Activated CD4-positive, alpha-beta T cell treated with anti-CD3 and anti-CD28 coated beads, Interleukin-2, amount 50 U/mL, for 1 hour (primary cell): ENCODE measurements at regions not wholly inside any gene's neighbourhood (a gene's known extent, or its start where the extent isn't known, plus 50 kb on each side); places are given as distances from the start of the nearest gene placed in this dataset.

Experiments
- DNase-seq: peaks from one replicate; pipeline ENCODE4 v3.0.0-alpha.2; 2020

DNA sequence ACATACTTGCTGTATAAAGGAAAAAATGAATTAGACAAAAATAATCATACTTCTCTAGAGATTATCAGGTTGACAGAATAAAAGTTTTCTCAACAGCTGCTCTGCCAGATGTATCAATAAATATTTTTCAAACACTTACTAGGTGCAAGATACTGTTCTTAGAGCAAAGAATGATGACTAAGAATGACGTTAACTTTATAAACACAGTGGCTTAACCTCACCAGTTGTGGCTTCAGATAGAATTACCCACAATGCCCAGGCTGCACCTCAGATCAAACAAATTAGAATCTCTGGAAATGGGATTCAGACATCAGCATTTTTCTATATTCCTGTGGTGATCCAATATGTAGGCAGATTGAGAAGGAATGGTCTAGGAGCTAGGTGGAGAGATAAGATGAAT is 422.4 kb upstream of the ATP11B start:
- no peak for DNase-seq

DNA sequence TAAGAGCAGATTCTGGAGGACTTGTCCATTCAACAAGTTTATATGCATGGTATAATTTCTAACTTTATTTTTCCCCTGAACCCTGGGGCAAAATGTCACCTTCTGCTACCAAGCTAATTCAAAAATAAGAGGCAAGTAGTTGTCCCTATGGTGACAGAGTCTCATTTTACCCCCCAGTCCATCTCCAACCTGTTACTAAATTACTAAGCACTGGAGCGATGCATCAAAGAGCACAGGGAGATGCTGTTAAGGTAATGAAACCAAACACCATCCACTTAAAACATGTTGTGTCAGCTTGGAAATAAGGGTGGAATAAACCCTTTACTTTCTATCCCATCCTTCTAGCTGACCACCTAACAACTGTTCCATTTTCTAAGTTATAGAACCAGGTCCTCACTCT is 417.4 kb upstream of the ATP11B start:
- no peak for DNase-seq

DNA sequence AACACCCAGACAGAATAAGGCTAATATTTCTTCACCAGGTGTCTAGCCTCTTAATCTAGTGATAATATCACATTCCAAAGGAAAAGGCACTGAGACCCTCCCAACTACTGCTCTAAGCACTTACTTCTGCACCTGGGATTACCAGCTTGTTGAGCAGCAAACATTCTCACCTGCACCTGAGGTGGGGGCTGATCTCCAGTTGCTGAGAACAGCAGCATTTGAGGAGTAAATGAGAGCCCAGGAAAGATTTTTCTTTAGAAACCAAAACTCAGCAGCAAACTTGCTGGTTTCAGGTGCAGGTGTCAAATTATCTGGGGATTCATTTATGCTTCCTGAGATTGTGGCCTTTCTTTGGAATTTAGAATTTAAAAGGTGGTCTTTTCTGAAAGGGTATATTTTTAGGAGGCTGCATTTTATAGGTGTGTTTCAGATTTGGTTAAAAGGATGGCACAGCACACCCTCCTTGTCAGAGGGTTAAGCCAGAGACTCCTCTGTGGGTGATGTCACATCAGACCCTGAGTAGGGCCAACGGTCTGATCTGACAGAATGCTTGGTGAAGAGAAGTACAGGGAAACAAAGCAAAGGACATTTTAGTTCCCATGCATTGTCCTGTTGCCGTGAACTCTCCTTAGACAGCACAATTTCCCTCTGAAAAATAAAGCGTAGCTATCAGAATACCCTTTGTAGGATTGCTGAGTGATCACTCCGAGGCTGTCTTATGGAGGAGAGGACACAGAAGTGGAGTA is 411.0 kb upstream of the ATP11B start:
- DNase-seq, result no peak

DNA sequence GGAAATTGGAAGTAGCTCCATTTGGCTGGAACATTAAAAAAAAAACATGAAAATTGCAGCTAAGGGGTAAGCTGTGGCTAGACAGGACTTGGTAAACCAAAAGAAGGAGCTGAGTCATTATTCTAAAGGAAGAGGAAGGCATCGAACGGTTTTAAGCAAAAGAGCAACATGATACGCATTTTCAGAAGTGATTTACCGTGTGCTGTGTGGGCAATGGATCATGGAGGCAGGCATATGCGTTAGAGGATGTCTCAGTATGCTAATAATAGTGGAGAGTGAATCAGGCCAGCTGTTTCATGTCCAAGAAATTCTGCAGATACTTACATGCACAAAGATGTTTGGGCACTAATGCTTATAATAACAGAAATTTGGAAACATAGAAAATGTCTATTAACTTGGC is 409.1 kb upstream of the ATP11B start:
- no peak for DNase-seq

DNA sequence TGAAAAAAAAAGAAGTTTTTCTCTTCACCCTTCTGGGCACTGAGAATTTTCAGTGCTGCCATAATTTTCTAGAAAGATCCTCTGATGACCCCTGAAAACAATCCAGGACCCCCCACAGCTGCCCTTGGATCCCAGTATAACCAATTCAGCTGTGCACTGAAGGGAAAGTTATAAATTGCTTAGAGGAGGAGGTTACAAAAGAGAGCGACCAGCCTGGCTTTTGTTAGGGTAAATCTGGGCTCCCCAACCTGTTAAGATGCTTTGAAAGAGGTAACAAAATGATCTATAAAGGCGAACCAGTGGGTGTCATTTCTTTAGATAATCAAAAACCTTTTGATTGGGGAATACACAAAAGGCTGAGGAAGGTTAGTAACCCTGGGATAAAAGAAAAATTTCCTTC is 407.9 kb upstream of the ATP11B start:
- no peak for DNase-seq

DNA sequence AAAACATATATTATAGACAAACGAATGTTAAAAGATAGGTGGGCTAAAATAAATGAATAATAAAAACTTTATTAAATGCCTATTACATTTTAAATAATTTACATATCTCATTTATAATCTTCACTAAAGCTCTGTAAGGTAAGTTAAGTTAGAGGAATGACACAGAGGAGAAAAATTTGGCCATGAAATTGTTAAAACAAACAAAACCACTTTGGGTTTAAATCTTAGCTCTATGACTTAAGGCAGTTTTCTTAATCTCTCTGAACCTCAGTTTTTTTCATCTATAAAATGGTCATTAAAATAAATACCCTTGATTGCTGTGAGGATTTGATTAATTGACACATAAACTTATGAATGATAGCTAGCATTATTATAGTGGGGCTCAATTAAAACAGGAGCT is 404.8 kb upstream of the ATP11B start:
- no peak for DNase-seq

DNA sequence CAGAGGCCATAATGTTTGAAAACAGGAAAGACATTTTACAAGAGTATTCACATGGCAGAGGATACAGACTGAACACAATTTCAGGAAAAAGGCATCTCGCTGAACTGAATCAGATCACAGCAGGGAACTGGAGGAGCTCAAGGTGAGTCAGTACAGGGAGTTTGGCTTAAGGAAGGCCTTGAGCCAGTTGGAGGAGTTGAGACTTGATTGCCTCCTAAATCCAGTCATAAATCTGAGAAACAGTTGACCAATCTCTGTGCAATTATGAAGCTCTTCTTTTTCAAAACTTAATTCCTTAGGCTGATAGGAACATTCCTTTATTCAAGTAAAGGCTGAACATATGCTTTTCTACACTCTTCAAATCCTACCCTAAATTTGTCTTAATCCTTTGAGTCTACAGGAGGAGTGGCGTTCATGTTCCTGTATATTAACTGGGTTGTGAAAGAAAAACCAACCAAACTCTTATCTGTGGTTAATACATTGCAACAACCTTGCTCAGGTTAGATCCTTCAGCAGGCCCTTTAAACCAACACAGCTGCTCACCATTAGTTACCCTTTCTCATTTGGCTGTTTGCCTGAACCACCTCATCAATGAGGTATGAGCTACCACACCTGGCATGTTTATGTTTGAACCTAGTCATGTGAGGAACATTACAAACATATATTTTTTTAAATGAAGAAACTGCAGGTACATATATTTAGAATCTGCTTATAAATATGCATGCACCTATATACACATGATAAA is 404.1 kb upstream of the ATP11B start:
- DNase-seq, result no peak

DNA sequence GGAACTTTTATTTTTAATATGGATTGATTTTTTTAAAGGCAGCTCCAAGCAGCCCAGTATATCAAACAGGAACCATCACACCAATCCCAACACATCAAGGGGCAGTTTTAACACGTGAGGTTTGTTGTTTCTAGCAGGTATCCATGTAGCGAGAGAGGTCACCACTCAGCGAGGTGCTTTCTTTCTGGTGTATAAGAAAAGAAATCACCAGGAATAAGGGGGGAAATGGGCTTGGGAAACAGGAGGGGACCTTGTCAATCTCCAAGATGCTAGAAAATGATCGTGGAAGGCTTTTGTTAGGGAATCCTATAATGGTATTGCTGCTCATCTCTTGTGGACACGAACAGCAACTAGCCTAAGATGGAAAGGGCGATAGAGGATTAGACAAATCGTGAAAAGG is 402.9 kb upstream of the ATP11B start:
- DNase-seq, result no peak

DNA sequence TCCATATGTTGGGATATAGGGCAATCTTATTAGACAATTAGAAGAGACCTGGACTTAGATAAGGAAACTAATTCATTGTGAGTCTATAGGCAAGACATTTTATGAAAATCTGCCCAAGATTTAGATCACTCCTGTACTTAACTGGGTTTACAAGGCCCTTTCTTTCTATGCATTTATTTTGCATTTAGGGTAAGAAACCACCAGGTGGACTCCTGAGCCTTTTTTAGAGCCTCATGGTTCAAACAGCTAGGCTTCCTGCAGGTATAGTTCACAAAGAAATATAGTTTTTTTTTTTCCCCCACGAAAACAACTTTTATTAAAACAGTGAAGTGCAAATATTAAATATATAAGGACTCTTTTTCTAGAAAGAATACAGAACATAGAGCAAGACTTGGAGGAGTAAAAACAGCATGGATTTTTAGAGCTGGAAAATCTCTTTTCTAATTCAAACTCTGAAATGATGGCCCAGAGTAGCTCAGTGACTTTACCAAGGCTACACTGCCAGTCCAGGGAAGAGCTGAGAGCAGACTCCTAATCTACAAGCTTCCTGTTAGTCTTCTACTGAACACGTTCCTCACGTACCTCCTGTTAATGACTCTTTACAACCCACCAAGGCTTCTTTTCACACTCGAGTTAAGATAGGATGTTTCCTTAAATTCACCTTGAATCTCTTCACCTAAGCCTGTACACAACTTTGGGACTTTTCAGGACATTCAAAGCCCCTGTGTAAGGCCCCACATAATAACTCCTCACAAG is 400.9 kb upstream of the ATP11B start:
- no peak for DNase-seq

DNA sequence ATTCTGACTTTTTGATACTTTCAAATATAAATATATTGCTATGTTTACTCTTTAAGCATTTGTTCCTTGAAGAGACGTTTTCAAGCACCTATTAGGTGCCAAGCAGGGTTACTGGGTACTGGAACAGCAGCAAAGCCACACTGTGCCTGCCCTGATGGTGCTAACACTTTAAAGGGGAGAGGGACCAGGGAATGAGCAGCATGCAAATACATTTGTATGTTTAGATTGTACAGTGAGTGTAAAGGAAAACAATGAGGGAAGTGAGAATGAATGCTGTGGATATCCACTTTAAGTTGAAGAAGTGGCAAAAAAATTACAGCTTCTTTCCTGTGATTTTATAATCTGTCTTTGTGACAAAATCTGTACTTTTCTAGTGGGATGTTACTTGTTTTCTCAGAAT is 400.2 kb upstream of the ATP11B start:
- DNase-seq, result no peak

DNA sequence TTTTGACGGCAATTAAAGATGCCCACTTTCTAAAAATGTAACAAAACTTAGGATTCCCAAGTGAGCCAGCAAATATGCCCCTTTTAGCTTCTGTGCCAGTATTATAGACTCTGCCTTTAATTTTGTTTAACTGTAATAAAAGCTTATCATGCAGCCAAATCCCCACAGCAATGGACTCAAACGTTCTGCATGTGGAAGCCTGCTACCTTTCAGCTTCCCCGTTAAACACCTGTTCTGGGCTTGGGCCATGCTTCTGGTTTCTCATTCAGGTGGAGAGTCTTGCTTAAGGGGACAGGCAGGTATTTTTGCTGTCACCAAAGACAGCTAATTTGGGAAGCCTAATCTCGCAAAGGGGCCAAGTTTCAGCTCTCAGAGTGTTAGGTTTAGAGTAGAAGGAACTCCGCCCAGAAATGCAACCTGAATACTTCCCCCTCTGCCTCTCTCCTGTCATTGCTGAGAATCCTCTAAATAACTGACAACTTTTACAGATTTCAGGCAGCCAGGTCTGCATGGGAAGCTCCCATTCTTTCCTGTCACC is 399.4 kb upstream of the ATP11B start:
- no peak for DNase-seq

DNA sequence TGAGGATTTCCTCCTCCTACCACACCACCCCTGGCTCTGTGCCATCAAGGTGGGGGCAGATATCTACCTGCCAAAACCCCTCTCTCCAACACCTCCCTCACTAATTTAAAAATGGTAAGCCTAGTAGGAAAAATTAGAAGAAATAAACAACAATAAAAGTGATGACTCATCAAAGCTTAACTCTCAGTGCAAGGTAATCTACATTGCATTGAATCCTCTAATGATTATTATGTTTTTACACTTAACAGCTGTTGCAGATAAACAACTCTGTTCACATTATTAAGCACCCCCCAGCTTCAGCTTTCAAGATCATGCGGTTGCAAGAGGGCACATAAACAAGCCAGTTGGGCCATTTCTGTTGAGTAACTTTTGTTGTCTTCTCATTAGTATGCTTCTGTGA is 396.1 kb upstream of the ATP11B start:
- DNase-seq, result no peak

DNA sequence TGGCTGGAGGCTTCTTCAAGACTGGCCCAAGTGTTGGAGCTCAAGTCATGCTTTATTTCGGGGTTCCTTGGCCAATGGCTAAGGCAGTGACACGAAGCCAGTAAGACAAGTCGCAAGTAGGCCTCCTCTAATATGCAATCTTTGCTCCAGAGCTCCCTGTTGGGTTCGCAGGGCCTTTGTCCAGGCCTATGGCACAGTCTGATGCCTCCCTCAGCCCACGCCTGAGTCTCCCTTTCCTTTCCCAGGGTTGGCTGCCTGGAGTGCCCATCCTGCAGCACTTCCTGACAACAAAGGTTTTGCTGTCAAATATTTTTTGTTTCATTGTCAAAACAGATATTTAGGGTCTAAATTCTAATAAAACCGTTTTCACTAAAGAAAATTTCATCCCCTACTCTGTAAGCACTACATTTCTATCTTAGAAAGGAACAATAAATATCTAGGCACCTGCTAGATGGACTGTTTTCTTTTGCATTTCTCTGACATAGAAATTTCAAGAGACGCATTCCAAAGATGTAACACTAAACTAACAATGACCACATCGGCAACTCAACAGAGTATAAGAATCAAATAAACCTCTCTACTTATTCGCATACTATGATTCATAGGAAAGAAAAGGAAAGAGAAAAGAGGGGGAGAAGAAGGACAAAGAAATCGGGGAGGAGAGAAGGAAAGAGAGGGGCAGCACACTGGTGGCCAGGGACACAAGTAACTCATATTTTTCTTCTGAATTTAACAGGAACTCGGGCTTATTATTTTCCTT is 393.1 kb upstream of the ATP11B start:
- no peak for DNase-seq

DNA sequence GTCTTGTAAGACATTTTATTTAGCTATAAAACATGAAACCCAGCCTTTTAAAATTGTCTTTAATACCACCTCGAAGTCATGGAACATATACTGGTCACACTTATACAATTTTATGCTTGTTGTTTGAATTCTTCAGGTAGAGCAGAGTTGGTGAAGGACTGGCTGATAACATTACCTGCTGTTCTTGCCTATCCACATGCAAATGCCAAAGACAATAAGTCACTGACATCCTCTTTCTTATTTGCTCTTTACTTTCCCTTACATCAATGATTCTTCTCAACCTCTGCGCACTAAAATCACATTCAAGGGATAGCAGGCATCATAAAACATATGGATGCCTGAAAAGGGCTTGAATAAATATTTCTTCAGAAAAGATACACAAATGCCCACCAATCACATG is 392.5 kb upstream of the ATP11B start:
- DNase-seq, result no peak

DNA sequence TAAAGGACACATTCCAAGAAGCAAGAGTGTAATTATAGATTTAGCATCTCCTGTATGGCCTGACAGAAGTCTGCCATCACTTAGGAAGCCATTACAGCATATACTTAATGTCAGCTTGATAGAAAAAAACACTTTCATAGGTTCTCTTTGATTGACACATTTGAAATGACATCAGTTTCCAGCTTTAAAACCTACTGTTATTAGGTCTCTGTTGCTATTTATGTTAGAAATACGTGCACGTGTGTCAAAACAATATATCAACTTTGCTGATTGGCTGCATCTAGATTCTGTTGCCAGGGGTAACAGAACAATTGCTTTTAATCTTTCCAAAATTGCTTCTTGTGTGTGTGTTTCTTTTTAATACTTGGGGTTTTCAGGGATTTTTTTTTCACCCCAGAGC is 389.3 kb upstream of the ATP11B start:
- no peak for DNase-seq

DNA sequence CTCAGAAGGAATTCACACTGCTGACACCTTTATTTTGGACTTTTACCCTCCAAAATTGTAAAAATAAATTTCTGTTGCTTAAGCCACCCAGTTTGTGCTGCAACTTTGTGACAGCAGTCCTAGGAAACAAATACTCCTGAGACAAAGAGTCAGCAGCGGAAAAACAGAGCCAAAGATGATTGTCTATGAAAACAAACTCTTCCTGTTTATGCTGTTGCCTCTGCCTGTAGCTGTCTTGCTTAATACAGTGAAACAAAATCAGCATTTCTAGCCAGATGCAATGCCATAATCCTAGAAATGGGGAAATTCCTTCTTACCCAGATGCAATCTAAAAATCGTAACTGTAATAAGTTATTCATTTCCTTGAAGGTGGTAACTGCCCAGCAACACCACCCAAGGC is 387.5 kb upstream of the ATP11B start:
- DNase-seq, result no peak

DNA sequence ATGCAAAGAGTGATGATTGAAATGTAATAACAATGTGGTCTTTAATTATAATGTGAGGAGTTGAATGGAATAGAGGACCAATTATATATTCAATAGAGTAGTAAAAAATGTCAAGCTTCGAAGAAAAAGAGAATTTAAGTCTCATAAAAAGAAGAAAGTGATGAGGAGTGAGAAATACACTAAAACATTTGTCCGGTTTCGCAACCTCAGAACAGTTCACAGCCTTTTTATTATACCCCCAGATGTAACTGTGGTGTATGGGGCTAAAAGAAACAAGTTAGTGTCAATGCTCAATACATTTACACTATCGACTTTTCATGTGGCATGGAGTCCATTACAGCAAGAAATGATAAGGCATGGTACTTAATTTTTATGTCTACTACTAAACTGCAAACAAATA is 386.5 kb upstream of the ATP11B start:
- no peak for DNase-seq

DNA sequence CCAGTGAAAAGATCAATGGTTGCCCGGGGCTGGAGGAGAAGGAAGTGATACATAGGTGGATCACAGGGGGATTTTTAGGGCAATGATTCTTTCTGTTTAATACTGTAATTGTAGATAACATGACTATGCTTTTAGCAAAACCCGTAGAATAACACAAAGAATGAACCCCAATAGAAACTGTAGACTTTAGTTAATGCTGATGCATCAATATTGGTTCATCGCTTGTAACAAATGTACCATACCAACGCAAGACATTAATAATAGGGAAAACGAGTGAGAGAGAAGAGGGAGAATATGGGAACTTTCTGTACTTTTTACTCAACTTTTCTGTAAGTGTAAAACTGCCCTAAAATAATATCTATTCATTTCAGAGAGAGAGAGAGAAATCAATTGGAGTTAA is 383.3 kb upstream of the ATP11B start:
- DNase-seq, result no peak

DNA sequence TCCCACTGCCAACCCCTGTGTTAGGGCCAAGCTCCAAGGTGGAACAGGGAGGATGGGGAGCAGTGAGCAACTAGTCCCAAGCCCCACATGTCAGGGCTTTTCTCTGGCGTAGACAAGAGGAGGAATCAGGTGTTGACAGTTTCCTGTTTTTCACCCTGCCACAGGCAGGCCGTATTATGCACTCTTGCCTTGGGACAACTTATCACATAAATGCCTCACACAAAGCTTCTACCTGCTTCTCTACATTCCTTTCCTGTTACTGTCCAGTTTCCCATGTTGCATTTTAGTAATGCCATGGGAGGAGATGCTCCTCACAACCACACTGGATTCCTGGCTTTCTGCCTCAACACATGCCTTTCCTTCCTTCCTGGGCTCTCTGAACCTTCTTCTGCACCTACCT is 381.2 kb upstream of the ATP11B start:
- no peak for DNase-seq

DNA sequence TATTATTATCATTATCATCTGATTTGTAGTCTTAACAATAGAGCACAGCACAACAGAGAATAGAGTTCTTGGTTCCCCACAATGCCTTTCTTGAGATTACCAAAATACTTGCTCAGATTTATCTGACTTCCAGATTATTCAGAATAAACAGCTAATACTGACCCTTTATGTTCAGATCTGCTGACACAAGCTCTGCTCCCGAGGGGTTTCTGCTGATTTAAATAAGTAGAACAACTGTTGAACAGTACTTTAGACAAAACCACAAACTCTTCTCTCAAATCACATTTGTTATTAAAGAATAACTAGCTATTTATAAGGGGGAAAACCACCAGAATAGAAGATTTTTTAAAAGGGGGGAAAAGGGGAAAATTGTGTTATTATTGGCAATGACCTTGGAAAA is 380.2 kb upstream of the ATP11B start:
- DNase-seq, result no peak

DNA sequence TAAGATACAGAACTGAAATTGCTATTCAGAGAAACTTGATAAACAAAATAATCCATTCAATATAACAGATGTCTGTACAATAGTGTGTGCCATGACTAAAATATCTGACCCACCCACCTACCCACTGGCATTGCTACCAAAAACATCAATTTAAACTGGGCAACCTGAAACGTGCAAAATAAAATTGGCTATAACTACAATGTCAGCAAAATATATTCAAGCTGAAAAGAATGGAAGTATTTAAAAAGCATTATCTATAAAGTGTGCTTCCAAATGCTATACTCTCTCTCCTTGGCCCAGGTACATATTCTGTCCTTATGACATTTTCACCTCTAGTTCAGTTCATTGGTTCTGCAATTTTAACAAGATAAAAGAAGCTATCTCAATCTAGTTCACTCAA is 379.6 kb upstream of the ATP11B start:
- no peak for DNase-seq

DNA sequence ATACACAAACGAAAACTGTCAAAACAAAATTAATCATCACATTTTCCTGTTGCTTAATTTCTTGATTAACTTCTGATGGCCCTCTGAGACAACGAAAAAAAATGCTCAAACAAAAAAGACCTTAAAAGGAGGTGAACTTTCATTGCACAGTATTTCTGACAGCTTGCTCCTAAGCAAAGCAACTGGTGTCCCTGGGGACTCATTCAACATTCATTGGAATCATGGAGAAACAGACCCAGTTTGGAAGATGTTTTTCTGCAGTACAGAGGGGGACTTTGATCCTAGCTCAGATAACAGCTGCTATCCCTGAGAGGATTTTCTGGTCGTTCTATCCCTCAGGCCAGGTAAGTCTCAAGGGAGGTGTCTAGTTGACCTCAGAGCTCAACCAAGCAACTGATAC is 378.7 kb upstream of the ATP11B start:
- DNase-seq, result no peak

DNA sequence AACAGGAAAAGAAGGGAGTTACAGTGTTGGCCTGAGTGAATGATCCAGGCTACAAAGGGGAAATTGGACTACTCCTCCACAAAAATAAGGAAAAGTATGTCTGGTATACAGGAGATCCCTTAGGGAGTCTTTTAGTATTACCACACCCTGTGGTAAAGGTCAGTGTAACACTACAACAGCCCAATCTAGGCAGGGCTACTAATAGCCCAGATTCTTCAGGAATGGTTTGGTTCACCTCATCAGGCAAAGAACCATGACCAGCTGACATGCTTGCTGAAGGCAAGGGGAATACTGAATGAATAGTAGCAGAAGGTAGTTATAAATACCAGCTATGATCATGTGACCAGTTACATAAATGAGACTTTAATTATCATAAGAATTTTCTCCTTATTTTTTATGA is 372.6 kb upstream of the ATP11B start:
- no peak for DNase-seq
